ENCODE measurements at regions not wholly inside any gene's neighbourhood (a gene's known extent, or its start where the extent isn't known, plus 50 kb on each side); places are given as distances from the start of the nearest gene placed in this dataset.

- Histone ChIP-seq H3K4me3 (ENCODE audit: control insufficient read depth in 2 of 3, extremely low read depth in 1 of 3, insufficient read depth in 2 of 3, low read depth in 1 of 3, low read length in 3 of 3) (no peak overlapping the region), H3K27ac (ENCODE audit: control insufficient read depth, insufficient read depth, low read length) (no peak overlapping the region), H3K9me3 (ENCODE audit: control insufficient read depth, low read depth, low read length) (no peaks in the 10 kb centered on the region), H3K27me3 (ENCODE audit: control insufficient read depth, extremely low read depth, insufficient read depth, low read length) (no peaks in the 10 kb centered on the region), H4K20me1 (ENCODE audit: control insufficient read depth, extremely low read depth, insufficient read depth, low read length) (no peaks in the 10 kb centered on the region), H3K36me3 (ENCODE audit: control insufficient read depth in 2 of 2, extremely low read depth in 1 of 2, insufficient read depth in 2 of 2, low read length in 2 of 2) (no peaks in the 10 kb centered on the region), H3K9ac (ENCODE audit: control insufficient read depth, extremely low read depth, insufficient read depth, low read length) (no peak overlapping the region), H3K9me1 (ENCODE audit: control insufficient read depth, extremely low read depth, insufficient read depth, low read length) (no peaks in the 10 kb centered on the region), H3K4me1 (ENCODE audit: control insufficient read depth, extremely low read depth, insufficient read depth, low read length) (no peaks in the 10 kb centered on the region), H2AFZ (ENCODE audit: control insufficient read depth, low read length) (no peak overlapping the region), H3K79me2 (ENCODE audit: control insufficient read depth, insufficient read depth, low read length) (no peaks in the 10 kb centered on the region), H3K4me2 (ENCODE audit: control insufficient read depth, extremely low read depth, insufficient read depth, low read depth, low read length) (no peak overlapping the region)
- no peak for DNase-seq (ENCODE audit: low read depth, low spot score)
- no peak for FAIRE-seq
- dilution Hi-C loops (cut with MboI; ENCODE audit: extremely low pct_ligation_motif_present, low sequenced_read_pairs), result no loop called here
- no peak for TF ChIP-seq CTCF (optimal IDR thresholded peaks at IDR 0.05 in 1 of 3, IDR thresholded peaks at IDR 0.05 in 1 of 3, conservative IDR thresholded peaks at IDR 0.05 in 1 of 3; ENCODE audit: extremely low read depth in 1 of 3, insufficient read depth in 2 of 3, low read length in 3 of 3)
- TF ChIP-seq EZH2 (IDR thresholded peaks at IDR 0.05; ENCODE audit: low read length), result no peak
Measured at GRCh38 chr4:185912779-185913178, 100.8 kb upstream of the SORBS2 start.

GRCh38 chr4:185914583-185915199, 102.7 kb upstream of the SORBS2 start:
- Histone ChIP-seq H3K27me3 (ENCODE audit: control insufficient read depth, extremely low read depth, insufficient read depth, low read length) (no peaks in the 10 kb centered on the region), H3K9me1 (ENCODE audit: control insufficient read depth, extremely low read depth, insufficient read depth, low read length) (no peaks in the 10 kb centered on the region), H3K4me2 (ENCODE audit: control insufficient read depth, extremely low read depth, insufficient read depth, low read depth, low read length) (no peak overlapping the region), H3K9me3 (ENCODE audit: control insufficient read depth, low read depth, low read length) (no peaks in the 10 kb centered on the region), H2AFZ (ENCODE audit: control insufficient read depth, low read length) (no peak overlapping the region), H3K79me2 (ENCODE audit: control insufficient read depth, insufficient read depth, low read length) (no peaks in the 10 kb centered on the region), H3K4me3 (ENCODE audit: control insufficient read depth in 2 of 3, extremely low read depth in 1 of 3, insufficient read depth in 2 of 3, low read depth in 1 of 3, low read length in 3 of 3) (no peak overlapping the region), H4K20me1 (ENCODE audit: control insufficient read depth, extremely low read depth, insufficient read depth, low read length) (no peaks in the 10 kb centered on the region), H3K27ac (ENCODE audit: control insufficient read depth, insufficient read depth, low read length) (no peak overlapping the region), H3K9ac (ENCODE audit: control insufficient read depth, extremely low read depth, insufficient read depth, low read length) (no peak overlapping the region), H3K4me1 (ENCODE audit: control insufficient read depth, extremely low read depth, insufficient read depth, low read length) (no peaks in the 10 kb centered on the region), H3K36me3 (ENCODE audit: control insufficient read depth in 2 of 2, extremely low read depth in 1 of 2, insufficient read depth in 2 of 2, low read length in 2 of 2) (no peaks in the 10 kb centered on the region)
- dilution Hi-C loops (cut with MboI; ENCODE audit: extremely low pct_ligation_motif_present, low sequenced_read_pairs), result no loop called here
- TF ChIP-seq EZH2 (IDR thresholded peaks at IDR 0.05; ENCODE audit: low read length), result no peak
- TF ChIP-seq CTCF (optimal IDR thresholded peaks at IDR 0.05 in 1 of 3, IDR thresholded peaks at IDR 0.05 in 1 of 3, conservative IDR thresholded peaks at IDR 0.05 in 1 of 3; ENCODE audit: extremely low read depth in 1 of 3, insufficient read depth in 2 of 3, low read length in 3 of 3), result no peak
- DNase-seq (ENCODE audit: low read depth, low spot score) (no peak), FAIRE-seq (no peak)
